ENCODE measurements at regions not wholly inside any gene's neighbourhood (a gene's known extent, or its start where the extent isn't known, plus 50 kb on each side); places are given as distances from the start of the nearest gene placed in this dataset.
"Not testable (repeated sequence)": the region's sequence is repeated elsewhere in the genome, so short reads cannot be mapped to it uniquely, and the experiment has no call there.

DNA sequence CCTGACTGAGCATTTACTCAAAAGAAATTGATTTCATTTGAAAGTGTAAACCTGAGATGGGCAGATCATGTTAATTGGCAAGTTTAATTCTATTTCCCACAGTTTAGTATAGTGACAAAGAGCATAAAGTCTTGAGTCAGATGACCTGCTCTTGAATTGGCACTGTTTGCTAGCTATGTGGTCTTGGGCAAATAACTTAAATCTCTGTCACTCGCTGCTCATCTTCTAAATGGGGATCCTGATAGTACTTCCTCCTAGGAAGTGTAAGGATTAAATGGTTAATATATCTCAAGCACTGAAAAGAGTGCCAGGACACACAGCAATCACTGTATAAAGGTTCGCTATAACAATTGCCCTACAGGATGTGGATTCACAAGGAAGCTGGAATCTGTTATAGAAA is 242.8 kb upstream of the JADE1 start:
- no peak for DNase-seq (ENCODE audit: low read depth)

GRCh38 chr4:128565565-128566186 is 243.8 kb upstream of the JADE1 start:
- no peak for DNase-seq (ENCODE audit: low read depth)

GRCh38 chr4:128565054-128565453 is 244.4 kb upstream of the JADE1 start:
- no peak for DNase-seq (ENCODE audit: low read depth)

GRCh38 chr4:128564081-128564630 is 245.3 kb upstream of the JADE1 start:
- no peak for DNase-seq (ENCODE audit: low read depth)

- DNase-seq (ENCODE audit: low read depth), result no peak
Measured at GRCh38 chr4:128560754-128561495, 248.6 kb upstream of the JADE1 start.

GRCh38 chr4:128558896-128559679 is 250.4 kb upstream of the JADE1 start:
- DNase-seq (ENCODE audit: low read depth), result no peak

- DNase-seq (ENCODE audit: low read depth), result no peak
Measured at GRCh38 chr4:128556756-128557155, 252.7 kb upstream of the JADE1 start.

GRCh38 chr4:128553686-128554515 is 255.6 kb upstream of the JADE1 start:
- no peak for DNase-seq (ENCODE audit: low read depth)

DNA sequence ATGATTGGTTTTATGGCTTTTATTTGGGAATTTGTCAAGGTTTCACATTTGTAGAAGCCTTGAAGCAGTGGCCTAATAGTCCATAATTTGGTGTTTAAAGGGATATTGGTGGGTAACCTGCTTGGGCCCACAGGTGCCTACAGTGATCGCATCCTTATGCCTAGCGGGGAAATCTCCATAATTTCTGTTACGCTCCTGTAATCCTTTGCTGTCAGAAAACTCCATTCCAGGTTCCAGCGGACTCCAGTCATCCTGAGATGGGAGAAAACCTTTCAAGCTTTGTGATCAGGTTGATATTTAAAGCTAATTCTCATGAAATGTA is 257.0 kb upstream of the JADE1 start:
- no peak for DNase-seq (ENCODE audit: low read depth)

DNA sequence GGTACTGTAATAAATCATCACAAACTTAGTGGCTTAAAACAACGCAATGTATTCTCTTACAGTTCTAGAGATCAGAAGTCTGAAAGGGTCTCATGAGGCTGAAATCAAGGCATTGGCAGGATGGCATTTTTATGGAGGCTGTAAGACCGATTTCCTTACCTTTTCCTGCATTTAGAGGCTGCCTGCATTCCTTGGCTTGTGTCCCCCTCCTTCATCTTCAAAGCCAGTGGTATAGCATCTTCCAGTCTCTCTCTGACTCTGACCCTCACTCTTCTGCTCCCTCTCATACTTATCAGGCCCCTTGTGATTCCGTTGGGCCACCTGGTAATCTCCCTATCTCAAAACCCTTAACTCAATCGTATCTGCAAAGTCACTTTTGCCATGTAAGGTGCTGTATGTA is 258.2 kb upstream of the JADE1 start:
- DNase-seq (ENCODE audit: low read depth), result no peak

DNA sequence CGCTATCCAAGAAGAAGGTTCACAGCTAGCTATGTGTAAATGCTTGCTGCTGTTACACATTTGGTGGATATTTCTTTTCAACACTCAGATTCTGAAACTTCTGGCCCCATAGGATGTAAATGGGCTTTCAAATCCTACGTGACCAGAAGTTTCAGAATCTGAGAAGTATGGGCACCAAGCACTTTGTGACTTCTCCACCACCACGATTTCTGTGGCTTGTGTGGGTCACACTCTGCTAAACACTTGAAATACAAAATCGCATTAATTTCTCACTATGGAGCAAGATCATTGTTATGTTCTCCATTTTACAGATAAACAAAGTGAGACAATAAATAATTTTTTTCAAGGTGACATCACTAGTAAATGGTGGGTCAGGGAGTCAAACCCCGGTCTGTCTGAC is 259.4 kb upstream of the JADE1 start:
- DNase-seq (ENCODE audit: low read depth), result no peak

DNA sequence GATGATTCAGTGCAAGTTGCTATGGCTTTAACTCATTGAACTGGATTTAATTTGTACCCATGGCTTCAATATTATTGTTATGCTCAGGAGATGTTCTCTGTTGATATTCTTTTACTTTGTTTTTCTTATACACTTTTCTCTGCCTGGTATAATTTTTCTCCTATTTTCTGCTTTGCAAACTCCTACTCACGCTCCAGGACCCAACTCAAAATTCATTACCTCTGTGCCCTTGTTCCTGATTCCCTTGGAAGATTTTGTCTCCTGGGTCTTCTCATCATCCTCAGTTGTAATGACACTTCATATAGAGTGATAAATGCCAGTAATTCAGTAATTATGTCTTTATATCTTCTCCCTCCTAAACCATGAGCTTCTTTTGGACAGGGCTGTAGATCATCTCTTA is 259.9 kb upstream of the JADE1 start:
- DNase-seq (ENCODE audit: low read depth), result no peak

DNA sequence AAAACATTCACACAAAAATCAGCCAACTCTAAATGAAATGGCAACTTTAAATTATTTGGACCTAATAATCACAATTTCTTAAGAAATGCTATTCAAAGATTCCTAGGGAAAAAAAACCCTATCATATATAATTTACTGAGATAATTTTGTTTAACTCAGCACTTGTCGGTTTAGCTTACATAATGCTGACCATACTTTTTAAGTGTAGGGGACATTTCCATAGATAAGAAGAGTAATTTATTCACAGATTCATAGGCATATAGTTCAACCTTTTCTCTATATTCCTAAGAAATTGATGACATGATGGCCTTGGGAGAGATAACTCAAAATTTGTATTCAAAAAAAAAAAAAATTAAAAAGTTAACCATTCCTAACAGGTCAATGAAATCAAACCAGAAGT is 260.8 kb upstream of the PGRMC2 start:
- DNase-seq (ENCODE audit: low read depth), result no peak

GRCh38 chr4:128544272-128544671 is 256.7 kb upstream of the PGRMC2 start:
- no peak for DNase-seq (ENCODE audit: low read depth)

DNA sequence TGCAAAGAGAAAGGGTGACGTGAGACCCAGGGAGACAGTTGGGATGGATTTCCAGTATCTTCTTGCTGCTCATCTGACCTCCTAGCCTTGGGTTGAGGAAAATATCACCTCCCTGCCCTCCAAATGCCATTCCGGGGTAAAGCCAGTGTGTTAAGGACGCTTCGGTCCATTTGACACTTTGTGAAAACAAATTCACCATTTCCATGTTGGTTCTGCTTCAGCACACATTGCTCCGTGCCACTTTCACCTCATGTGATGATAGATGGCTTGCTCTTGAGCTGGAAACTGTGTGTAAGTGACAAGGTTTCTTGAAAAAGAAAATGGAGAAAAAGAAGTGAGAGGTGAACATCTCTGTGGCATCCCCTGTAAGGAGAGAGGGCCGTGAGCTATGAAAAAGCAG is 256.1 kb upstream of the PGRMC2 start:
- DNase-seq (ENCODE audit: low read depth), result no peak

- no peak for DNase-seq (ENCODE audit: low read depth)
Measured at GRCh38 chr4:128542047-128542446, 254.4 kb upstream of the PGRMC2 start.

DNA sequence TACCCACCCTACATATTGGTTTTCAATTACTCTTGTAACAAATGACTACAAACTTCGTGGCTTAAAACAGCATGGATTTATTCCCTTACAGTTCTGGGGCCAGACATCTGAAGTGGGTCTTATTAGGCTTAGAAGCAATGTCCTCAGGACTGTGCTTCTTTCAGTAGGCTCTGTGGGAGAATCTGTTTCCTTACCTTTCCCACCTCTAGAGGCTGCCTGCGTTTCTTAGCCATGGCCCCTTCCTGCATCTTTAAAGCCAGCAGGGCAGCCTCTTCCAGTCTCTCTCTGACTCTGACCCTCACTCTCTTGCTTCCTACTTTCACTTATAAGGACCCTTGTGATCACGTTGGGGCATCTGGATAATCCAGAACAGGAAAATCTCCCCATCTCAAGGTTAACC is 252.5 kb upstream of the PGRMC2 start:
- DNase-seq (ENCODE audit: low read depth), result no peak

- no peak for DNase-seq (ENCODE audit: low read depth)
Measured at GRCh38 chr4:128538111-128538882, 250.7 kb upstream of the PGRMC2 start.

- no peak for DNase-seq (ENCODE audit: low read depth)
Measured at GRCh38 chr4:128536746-128537145, 249.1 kb upstream of the PGRMC2 start.

DNA sequence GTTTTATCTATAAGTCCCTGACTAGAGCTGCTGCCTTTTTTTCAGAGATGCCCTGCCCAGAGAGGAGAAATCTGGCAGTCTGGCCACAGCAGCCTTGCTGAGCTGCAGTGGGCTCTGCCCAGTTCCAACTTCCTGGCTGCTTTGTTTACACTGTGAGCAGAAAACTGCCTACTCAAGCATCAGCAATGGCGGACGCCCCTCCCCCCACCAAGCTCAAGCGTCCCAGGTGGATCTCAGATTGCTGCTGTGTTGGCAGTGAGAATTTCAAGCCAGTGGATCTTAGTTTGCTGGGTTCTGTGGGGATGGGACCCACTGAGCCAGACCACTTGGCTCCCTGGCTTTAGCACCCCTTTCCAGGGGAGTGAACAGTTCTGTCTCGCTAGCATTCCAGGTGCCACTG is 247.9 kb upstream of the PGRMC2 start:
- not testable (repeated sequence) for DNase-seq (ENCODE audit: low read depth)

GRCh38 chr4:128528793-128529553 is 241.4 kb upstream of the PGRMC2 start:
- DNase-seq (ENCODE audit: low read depth), result no peak

All from stimulated activated CD4-positive, alpha-beta T cell treated with anti-CD3 and anti-CD28 coated beads, Interleukin-2, amount 100 ng/mL, for 4 hours (primary cell).